HG03139 (cell line): ENCODE measurements at regions not wholly inside any gene's neighbourhood (a gene's known extent, or its start where the extent isn't known, plus 50 kb on each side); places are given as distances from the start of the nearest gene placed in this dataset.

ENCODE experiments used
- ATAC-seq: cut with Tn5 transposase; IDR thresholded peaks from one replicate; pipeline ENCODE4 v1.9.1; 2021; ENCODE audit not compliant: unreplicated experiment

GRCh38 chr11:98564233-98564632, 456.5 kb upstream of the CNTN5 start:
- ATAC-seq: no peak

DNA sequence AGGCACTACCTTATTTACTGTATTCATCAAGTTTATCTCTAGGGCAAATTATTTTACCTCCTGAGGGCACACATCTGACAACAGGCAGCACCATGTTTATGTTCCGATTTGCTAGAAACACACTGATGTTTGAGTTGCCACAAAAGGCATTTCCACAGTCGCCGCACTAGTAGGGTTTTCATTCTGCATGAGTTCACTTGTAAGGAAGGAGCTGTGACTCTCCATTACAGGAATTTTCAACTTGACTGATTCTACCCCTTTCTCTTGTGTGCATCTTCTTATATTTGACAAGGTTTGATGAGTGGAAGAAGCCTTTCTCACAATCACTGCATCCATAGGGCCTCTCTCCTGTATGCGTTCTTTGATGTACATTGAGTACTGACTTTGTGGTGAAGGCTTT, 455.9 kb upstream of the CNTN5 start:
- ATAC-seq: no peak

GRCh38 chr11:98565311-98565710, 455.4 kb upstream of the CNTN5 start:
- ATAC-seq: no peak

GRCh38 chr11:98566978-98567377, 453.8 kb upstream of the CNTN5 start:
- no peak for ATAC-seq

GRCh38 chr11:98568013-98568412, 452.7 kb upstream of the CNTN5 start:
- ATAC-seq: no peak

DNA sequence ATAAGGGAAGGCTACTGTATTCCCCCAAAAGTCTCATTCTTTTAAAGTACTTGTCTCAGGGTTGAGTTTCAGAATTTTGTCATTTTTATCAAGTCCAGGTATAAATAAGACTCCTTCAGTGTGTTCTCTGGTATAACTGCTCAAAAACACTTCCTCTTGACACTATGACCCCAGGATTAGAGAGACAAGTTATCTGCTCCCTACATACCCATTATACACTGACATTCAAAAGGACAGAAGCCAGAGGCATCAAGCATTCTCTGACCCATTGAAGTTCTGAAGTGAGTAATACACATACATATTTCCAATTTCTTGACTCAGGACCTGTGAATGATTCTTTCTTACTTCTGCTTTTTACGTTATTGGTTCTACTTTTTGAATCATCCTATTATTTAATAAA, 447.8 kb upstream of the CNTN5 start:
- no peak for ATAC-seq

GRCh38 chr11:98587884-98588283, 432.9 kb upstream of the CNTN5 start:
- no peak for ATAC-seq

DNA sequence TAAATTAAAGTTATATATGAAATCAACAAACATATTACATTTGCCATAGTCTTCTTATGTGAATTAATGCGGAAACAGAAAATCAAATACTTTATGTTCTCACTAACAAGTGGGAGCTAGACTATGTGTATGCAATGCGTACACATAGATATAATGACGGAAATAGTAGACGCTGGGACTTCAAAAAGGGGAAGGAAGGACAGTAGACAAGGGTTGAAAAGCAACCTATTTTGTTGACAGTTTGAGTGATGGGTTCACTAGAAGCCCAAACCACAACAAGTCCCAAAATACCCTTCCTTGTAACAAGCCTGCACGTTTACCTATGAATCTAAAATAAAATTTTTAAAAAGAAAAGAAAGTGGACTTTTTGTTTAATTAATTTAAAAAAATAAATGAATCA, 430.8 kb upstream of the CNTN5 start:
- ATAC-seq: no peak

GRCh38 chr11:98600103-98600502, 420.6 kb upstream of the CNTN5 start:
- no peak for ATAC-seq

GRCh38 chr11:98600786-98601773, 419.7 kb upstream of the CNTN5 start:
- ATAC-seq: no peak

DNA sequence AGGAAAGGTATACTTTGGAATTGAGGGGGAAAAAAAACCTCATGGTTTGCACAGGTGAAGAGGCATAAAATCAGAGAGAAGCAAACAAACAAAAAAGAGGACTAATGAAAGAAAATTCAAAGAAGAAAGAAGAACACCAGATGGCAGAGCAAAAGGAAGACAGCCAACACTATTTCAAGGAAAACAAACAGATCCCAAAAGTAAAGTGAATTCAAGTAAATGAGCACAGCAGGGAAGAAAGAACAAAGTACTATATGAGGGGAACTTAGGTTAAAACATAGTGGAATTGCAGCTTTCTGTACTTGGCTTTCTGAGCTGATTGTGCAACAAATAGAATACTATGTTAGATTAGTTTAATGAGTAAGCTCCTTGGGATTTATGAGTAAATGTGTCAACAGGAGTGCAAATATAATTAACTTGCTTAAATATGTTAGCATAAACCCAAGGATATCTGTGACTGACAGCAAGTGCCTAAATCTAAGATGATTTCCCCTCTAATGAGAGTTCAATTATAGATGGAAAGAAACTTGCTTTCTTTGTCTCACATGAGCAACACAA, 404.6 kb upstream of the CNTN5 start:
- no peak for ATAC-seq

DNA sequence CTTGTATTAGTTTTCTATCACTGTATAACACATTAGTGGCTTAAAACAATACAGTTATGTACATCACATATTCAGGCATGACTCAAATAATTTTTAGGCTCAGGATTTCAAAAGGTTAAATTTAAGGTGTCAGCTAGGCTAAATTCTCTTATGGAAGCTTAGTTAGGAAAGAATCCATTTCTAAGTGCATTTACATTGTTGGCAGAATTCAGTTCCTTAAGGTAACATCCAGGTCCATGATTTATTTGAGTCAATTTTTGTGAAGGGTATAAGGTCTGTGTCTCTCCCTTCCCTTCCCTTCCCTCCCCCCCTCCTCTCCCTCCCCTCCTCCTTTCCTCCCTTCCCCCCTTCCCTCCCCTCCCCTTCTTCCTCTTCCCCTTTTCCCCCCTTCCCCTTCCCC, 399.0 kb upstream of the CNTN5 start:
- ATAC-seq: no peak

DNA sequence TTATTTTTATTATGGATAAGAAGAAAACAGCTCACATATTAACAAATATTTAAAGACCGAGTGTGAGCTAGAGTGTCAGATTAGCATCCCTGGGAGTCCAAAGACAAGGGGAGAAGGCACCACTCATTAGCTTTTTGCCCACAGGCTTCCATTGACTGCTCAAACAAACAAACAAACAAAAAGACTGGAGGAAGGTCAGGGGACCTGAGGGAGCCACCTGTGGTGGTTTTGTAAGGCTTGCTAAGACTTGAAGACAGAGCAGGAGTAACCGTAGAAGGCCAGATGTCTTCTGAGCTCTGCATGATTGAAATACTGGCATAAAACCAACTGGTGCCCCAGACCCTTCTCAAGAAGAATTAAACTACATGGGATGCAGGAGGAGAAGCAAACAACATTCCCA, 395.2 kb upstream of the CNTN5 start:
- ATAC-seq: no peak

DNA sequence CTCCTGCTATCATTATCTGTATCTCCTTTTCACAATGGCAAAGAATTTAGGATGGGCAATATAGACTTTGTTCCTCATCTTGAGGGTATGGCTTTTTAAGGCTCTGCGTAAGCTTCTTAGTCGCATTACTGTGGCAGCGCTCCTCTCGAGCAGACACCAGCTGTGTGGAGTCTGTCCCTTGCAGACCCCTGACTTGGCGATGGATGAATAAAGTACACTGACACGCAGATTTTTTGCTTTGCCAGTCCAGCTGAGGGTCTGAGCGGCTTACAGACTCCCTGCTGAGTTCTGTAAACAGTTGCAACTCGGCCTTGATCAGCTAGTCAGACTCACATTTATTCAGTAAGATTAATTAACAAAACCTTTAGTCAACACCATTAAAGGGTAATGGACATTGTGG, 390.0 kb upstream of the CNTN5 start:
- no peak for ATAC-seq

DNA sequence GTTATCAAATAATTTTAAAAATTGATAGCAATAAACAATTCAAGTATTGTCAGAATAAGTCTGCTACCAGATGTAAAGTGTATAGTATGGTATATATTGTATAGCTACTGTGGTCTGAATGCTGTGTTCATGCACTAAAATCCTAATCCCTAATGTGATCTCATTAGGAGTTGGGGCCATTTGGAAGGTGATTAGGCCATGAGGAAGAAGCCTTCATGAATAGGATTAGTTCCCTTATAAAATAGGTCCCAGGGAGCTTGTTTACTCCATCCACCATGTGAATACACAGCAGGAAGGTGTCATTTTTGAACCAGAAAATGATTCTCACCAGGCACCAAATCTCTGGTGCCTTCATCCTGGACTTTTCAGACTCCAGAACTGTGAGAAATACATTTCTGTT, 363.0 kb upstream of the CNTN5 start:
- ATAC-seq: no peak

DNA sequence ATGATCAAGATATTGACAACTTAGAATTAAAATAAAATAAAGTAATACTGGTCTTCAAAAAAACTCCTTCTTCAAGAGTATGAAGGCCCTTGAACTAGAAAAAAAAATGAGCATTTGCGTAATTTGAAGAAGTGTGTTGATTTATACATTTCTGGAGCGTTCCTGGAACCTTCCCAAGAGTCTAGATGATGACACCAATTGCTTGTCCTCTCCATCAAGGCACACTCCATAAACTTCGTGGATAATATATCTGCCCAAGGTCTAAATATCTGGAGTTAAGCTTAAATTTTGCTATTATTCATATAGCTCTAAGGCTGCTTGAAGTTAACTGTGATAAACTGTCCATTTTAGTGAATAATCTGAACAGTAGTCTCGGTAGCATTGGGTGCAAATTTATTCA, 361.3 kb upstream of the CNTN5 start:
- no peak for ATAC-seq

GRCh38 chr11:98674390-98674789, 346.4 kb upstream of the CNTN5 start:
- ATAC-seq: no peak

DNA sequence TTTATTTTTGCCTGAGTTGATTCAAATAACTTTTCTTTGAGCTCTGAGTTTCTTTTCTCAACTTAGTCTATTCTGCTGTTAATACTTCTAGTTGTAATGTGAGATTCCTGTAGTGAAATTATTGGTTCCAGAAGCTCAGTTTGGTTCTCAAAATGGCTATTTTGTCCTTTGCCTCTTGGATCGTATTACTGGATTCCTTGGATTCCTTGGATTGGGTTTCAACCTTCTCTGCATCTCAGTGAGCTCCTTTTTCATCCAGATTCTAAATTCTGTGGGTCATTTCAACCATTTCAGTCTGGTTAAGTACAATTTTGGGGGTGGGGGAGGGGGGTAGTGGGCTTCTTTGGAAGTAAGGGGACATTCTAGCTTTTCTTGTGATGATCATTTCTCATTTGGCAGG, 341.1 kb upstream of the CNTN5 start:
- ATAC-seq: no peak

DNA sequence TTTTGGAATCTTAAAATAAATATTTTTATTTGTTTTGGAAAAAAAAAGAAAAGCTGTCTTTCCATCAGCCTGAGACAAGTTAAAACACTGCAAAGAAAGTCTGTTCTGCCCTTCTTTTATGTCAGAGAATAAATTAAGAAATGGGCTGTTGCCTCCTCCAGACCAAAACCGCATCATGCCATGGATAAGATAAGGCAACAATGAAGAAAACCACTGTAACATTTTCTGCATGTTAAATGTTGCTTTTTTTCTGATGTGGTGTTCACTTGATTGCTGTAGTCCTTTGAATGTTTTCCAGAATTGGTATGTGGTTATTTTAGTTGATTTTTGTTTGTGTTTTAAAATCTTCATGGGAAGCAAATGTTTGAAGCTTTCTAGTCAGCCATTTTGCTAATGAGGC, 319.2 kb upstream of the CNTN5 start:
- no peak for ATAC-seq

GRCh38 chr11:98703779-98704556, 316.8 kb upstream of the CNTN5 start:
- no peak for ATAC-seq

DNA sequence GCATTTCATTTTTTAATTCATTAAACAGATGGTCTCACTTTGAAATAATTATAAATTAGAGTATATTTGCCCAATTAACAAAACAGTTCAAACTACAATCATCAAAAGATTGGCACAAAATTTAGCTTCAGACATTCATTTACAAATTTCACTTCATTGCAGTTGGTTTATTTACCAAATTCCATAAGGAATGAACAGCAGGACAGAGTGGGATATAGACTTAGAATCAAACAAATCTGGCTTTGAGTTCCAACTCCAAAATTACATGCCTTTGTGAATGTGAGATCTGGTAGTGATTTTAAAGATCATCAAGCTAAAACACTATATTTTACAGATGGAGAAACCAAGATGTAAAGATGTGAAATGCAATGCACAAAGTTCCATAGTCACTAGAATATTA, 310.7 kb upstream of the CNTN5 start:
- no peak for ATAC-seq

GRCh38 chr11:98710986-98711385, 309.8 kb upstream of the CNTN5 start:
- ATAC-seq: no peak
